Stomach smooth muscle (tissue), 2 donors: ENCODE measurements at regions not wholly inside any gene's neighbourhood (a gene's known extent, or its start where the extent isn't known, plus 50 kb on each side); places are given as distances from the start of the nearest gene placed in this dataset.

ENCODE experiments used
- H3K27ac ChIP-seq: one replicate; pipeline ENCODE4 v1.7.0; 2013; ENCODE audit warnings: mild to moderate bottlenecking, low read length, inconsistent platforms
- H3K27me3 ChIP-seq, 2 donors: one replicate each; pipeline ENCODE4 v1.7.0; 2013; ENCODE audit warnings: low read length in 2 of 2; ENCODE audit not compliant: insufficient read depth in 2 of 2, control insufficient read depth in 1 of 2
- H3K36me3 ChIP-seq, 2 donors: one replicate each; pipeline ENCODE4 v1.7.0; 2013; ENCODE audit warnings: low read length in 2 of 2; ENCODE audit not compliant: control insufficient read depth in 2 of 2, insufficient read depth in 2 of 2
- H3K4me1 ChIP-seq: one replicate; pipeline ENCODE4 v1.7.0; 2013; ENCODE audit warnings: low read length; ENCODE audit not compliant: control insufficient read depth, insufficient read depth
- H3K4me3 ChIP-seq, 2 donors: one replicate each; pipeline ENCODE4 v1.7.0; 2013; ENCODE audit warnings: low read length in 2 of 2
- H3K9ac ChIP-seq, 2 donors: one replicate each; pipeline ENCODE4 v1.7.0; 2013; ENCODE audit warnings: low read length in 2 of 2, mild to moderate bottlenecking in 1 of 2
- H3K9me3 ChIP-seq, 2 donors: one replicate each; pipeline ENCODE4 v1.7.0; 2013; ENCODE audit warnings: low read length in 2 of 2; ENCODE audit not compliant: control insufficient read depth in 2 of 2
- donor health status: healthy.
- donor health status: Pancreatic carcinoma.

- H3K27ac ChIP-seq = no peak overlapping the region
- no peaks in the 10 kb centered on the region for H3K9me3 ChIP-seq
- no peaks in the 10 kb centered on the region for H3K36me3 ChIP-seq
- H3K4me3 ChIP-seq = no peak overlapping the region
- H3K9ac ChIP-seq = no peak overlapping the region
- no peaks in the 10 kb centered on the region for H3K27me3 ChIP-seq
- H3K4me1 ChIP-seq = no peaks in the 10 kb centered on the region
Observed at GRCh38 chr18:1680108-1680507, 775.4 kb downstream of the ADCYAP1 start.

- no peak overlapping the region for H3K9ac ChIP-seq
- H3K36me3 ChIP-seq = no peaks in the 10 kb centered on the region
- H3K9me3 ChIP-seq = no peaks in the 10 kb centered on the region
- H3K27ac ChIP-seq = no peak overlapping the region
- H3K4me3 ChIP-seq = no peak overlapping the region
- H3K4me1 ChIP-seq = no peaks in the 10 kb centered on the region
- no peaks in the 10 kb centered on the region for H3K27me3 ChIP-seq
Observed at GRCh38 chr18:1691863-1692262, 787.2 kb downstream of the ADCYAP1 start.

GRCh38 chr18:1708006-1708405, 803.3 kb downstream of the ADCYAP1 start:
- no peaks in the 10 kb centered on the region for H3K4me1 ChIP-seq
- no peaks in the 10 kb centered on the region for H3K27me3 ChIP-seq
- H3K4me3 ChIP-seq = no peak overlapping the region
- no peaks in the 10 kb centered on the region for H3K9me3 ChIP-seq
- no peaks in the 10 kb centered on the region for H3K36me3 ChIP-seq
- H3K27ac ChIP-seq = no peak overlapping the region
- H3K9ac ChIP-seq = no peak overlapping the region

DNA sequence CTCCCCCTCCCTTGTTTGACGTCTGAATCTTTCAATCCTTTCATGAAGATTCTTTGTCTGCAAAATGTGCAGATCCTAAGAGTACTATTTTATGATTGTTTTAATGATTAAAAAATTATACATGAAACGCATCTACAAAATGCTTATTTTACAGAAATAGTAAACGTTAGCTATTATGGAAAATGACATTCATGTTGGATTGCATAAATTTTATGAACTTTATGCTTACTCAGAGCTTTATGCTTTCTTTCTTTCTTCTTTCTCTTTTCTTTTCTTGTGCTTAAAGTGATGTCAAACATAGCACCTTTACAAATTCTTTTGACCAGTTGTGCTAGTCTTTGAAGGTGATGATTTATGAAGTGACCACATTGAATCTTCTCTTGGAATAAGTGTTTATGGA, 805.4 kb downstream of the ADCYAP1 start:
- H3K4me3 ChIP-seq = no peak overlapping the region
- H3K36me3 ChIP-seq = no peaks in the 10 kb centered on the region
- no peaks in the 10 kb centered on the region for H3K27me3 ChIP-seq
- H3K9ac ChIP-seq = no peak overlapping the region
- no peak overlapping the region for H3K27ac ChIP-seq
- no peaks in the 10 kb centered on the region for H3K9me3 ChIP-seq
- H3K4me1 ChIP-seq = no peaks in the 10 kb centered on the region

DNA sequence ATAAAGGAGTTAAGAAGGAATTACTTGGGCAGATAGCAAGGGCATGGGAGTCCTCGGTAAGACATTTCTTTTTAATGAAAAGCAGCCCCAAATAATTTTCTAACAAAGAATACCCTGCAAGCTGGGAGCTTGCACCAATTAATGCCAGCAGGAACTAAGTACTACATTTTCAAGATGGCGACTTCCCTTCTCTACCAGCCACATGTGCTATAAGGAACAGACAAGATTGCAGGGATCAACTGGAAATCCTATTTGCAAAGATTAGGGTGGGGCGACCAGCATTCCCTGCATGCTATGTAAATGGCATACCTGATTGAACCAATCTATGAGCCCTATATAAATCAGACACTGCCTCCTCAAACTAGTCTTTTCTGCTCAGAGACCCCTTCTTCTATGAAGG, 827.5 kb downstream of the ADCYAP1 start:
- no peak overlapping the region for H3K9ac ChIP-seq
- no peak overlapping the region for H3K27ac ChIP-seq
- no peaks in the 10 kb centered on the region for H3K4me1 ChIP-seq
- H3K36me3 ChIP-seq = no peaks in the 10 kb centered on the region
- H3K9me3 ChIP-seq = no peaks in the 10 kb centered on the region
- H3K27me3 ChIP-seq = no peaks in the 10 kb centered on the region
- no peak overlapping the region for H3K4me3 ChIP-seq

DNA sequence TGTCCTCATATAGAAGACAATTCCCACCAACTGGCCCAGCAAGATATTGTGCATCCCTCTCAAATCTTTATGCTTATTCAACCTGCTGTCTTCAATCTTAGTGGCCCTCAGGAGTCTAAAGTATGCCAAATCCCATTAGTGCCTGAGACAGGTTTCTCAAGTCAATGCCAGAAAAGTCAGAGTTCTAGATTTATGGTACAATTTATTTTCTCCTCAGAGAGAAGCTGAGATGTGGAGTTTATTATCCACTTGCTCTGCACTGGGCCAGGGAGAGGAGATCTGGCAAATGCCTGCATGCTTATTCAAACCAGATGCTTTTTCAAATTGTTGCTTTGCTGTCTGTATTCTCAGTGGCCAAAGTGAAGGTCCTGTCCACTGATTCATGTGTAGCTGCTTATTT, 825.2 kb downstream of the METTL4 start:
- H3K9me3 ChIP-seq = no peaks in the 10 kb centered on the region
- no peak overlapping the region for H3K27ac ChIP-seq
- H3K4me1 ChIP-seq = no peaks in the 10 kb centered on the region
- H3K36me3 ChIP-seq = no peaks in the 10 kb centered on the region
- no peak overlapping the region for H3K9ac ChIP-seq
- H3K4me3 ChIP-seq = no peak overlapping the region
- no peaks in the 10 kb centered on the region for H3K27me3 ChIP-seq

DNA sequence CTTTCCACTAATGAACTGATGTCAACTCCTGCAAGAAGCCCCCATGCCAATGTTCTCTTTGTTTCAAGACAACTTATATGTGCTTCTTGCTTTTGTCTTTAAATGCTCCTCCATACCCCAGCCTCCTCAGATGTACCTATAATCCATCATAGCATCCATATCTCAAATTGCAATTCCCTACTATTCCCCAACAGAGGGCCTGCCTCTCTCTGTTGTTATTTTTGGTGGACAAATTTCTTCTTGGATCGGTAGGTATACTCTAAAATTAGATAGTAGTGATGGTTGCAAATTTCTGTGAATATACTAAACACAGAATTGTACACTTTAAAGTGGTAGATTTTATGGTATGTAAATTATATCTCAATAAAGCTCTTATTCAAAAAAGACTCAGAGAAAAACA, 820.1 kb downstream of the METTL4 start:
- Histone ChIP-seq H3K27me3 (no peaks in the 10 kb centered on the region), H3K4me3 (no peak overlapping the region), H3K4me1 (no peaks in the 10 kb centered on the region), H3K9me3 (no peaks in the 10 kb centered on the region), H3K27ac (no peak overlapping the region), H3K9ac (no peak overlapping the region), H3K36me3 (no peaks in the 10 kb centered on the region)

- no peaks in the 10 kb centered on the region for H3K4me1 ChIP-seq
Observed at GRCh38 chr18:1760901-1761300, 810.4 kb downstream of the METTL4 start.

DNA sequence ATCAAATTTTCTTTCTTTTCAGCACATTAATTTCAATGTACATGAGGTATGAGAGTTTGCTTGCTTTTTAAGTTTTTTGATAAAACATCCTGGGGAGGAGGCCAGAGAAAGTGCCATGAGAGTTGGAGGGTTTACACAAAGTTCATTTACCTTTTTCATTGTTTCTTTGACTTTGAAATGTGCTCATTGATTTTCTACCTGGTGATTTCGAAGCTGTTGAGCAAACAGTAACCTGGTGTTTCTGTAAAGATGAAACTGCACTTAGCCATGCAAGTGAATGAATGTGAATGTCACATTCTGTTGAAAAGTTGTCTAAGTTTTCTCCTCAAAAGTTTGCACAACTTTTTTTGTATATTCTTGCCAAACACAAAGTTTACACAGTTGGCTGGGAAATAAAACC, 797.0 kb downstream of the METTL4 start:
- H3K4me3 ChIP-seq = no peak overlapping the region

More at GRCh38 chr18:1760901-1761300, 810.4 kb downstream of the METTL4 start:
- no peak overlapping the region for H3K27ac ChIP-seq
- H3K36me3 ChIP-seq = no peaks in the 10 kb centered on the region
- no peaks in the 10 kb centered on the region for H3K9me3 ChIP-seq
- H3K27me3 ChIP-seq = no peaks in the 10 kb centered on the region
- H3K9ac ChIP-seq = no peak overlapping the region
- no peak overlapping the region for H3K4me3 ChIP-seq

DNA sequence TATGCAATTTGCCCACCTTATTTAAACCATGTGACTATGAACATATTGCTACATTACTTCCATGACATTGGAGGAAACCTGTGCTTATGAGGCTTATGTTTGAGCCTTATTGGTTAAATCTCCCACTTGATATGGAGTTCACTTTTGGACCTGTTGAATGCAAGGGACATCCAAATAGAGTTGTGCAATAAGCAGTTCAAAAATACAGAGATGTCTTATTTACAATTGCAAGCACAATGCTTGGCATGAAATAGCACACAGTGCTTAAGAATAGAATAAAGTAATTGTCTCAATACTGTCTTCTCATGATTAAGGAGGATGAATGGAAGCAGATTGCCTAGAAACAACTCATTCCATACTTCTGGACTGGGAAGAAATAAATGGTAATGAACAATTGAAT, 793.5 kb downstream of the METTL4 start:
- no peaks in the 10 kb centered on the region for H3K4me1 ChIP-seq
- no peaks in the 10 kb centered on the region for H3K36me3 ChIP-seq
- H3K27ac ChIP-seq = no peak overlapping the region
- H3K9me3 ChIP-seq = no peaks in the 10 kb centered on the region
- H3K4me3 ChIP-seq = no peak overlapping the region
- H3K27me3 ChIP-seq = no peaks in the 10 kb centered on the region
- no peak overlapping the region for H3K9ac ChIP-seq

More for the DNA sequence above, 797.0 kb downstream of the METTL4 start:
- H3K27ac ChIP-seq = no peak overlapping the region
- H3K36me3 ChIP-seq = no peaks in the 10 kb centered on the region
- H3K27me3 ChIP-seq = no peaks in the 10 kb centered on the region
- H3K4me1 ChIP-seq = no peaks in the 10 kb centered on the region
- H3K9me3 ChIP-seq = no peaks in the 10 kb centered on the region
- no peak overlapping the region for H3K9ac ChIP-seq

DNA sequence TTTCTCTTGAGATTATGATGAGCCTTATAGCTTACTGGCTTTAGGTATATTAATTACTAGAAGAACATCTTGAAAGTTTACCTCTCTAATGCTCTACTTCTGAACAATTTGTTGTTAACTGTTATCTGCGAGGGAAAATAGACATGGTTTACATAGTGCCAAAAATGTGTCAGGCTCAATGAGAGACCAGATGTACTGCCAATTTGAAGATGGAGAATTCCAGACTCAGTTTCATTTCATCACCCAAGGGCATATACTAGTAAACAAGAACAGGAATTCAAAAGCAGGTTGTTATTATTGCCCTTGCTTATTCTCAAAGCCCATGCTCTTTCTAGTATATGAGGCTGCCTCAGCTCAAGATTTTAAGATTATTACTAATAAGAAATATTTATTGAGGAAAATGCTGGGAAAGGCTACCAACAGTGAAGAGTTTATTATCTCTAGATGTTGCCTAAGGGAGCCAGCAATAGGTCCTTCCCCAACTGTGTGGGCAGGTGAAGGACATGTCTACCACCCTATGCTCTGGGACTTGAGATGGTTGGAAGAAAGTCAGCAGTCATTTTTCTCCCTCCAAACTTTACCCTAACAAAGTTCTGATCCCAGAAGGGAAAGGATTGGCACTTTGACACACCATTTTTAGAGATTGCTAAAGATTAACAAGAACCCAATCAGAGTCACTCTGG, 792.7 kb downstream of the METTL4 start:
- Histone ChIP-seq H3K4me3 (no peak overlapping the region), H3K27ac (no peak overlapping the region), H3K36me3 (no peaks in the 10 kb centered on the region), H3K9me3 (no peaks in the 10 kb centered on the region), H3K9ac (no peak overlapping the region), H3K27me3 (no peaks in the 10 kb centered on the region), H3K4me1 (no peaks in the 10 kb centered on the region)
